ENCODE measurements at regions not wholly inside any gene's neighbourhood (a gene's known extent, or its start where the extent isn't known, plus 50 kb on each side); places are given as distances from the start of the nearest gene placed in this dataset.

- Histone ChIP-seq H3K27me3 (ENCODE audit: insufficient read depth, low read depth, severe bottlenecking) (no peaks in the 10 kb centered on the region), H3K4me3 (ENCODE audit: low read depth, low read length) (no peak overlapping the region), H3K36me3 (no peaks in the 10 kb centered on the region), H3K9me3 (ENCODE audit: severe bottlenecking) (no peaks in the 10 kb centered on the region), H3K27ac (no peak overlapping the region)
- DNase-seq: no peak
- TF ChIP-seq CTCF (IDR thresholded peaks at IDR 0.05; ENCODE audit: low read depth, low read length): no peak
These were observed 222.3 kb downstream of the BARHL2 start for GRCh38 chr1:90494748-90495282.

GRCh38 chr1:90488451-90488850 lies 228.7 kb downstream of the BARHL2 start:
- no peaks in the 10 kb centered on the region for H3K27me3 ChIP-seq (ENCODE audit: insufficient read depth, low read depth, severe bottlenecking)
- no peak overlapping the region for H3K4me3 ChIP-seq (ENCODE audit: low read depth, low read length)
- H3K36me3 ChIP-seq: no peaks in the 10 kb centered on the region
- no peaks in the 10 kb centered on the region for H3K9me3 ChIP-seq (ENCODE audit: severe bottlenecking)
- TF ChIP-seq CTCF (IDR thresholded peaks at IDR 0.05; ENCODE audit: low read depth, low read length): no peak
- no peak overlapping the region for H3K27ac ChIP-seq
- no peak for DNase-seq

GRCh38 chr1:90486996-90487395 lies 230.1 kb downstream of the BARHL2 start:
- H3K27me3 ChIP-seq (ENCODE audit: insufficient read depth, low read depth, severe bottlenecking): no peaks in the 10 kb centered on the region
- DNase-seq: no peak
- no peak for TF ChIP-seq CTCF (IDR thresholded peaks at IDR 0.05; ENCODE audit: low read depth, low read length)

GRCh38 chr1:90486134-90486824 lies 230.8 kb downstream of the BARHL2 start:
- DNase-seq: no peak
- Histone ChIP-seq H3K27ac (no peak overlapping the region), H3K4me3 (ENCODE audit: low read depth, low read length) (no peak overlapping the region), H3K9me3 (ENCODE audit: severe bottlenecking) (no peaks in the 10 kb centered on the region), H3K36me3 (no peaks in the 10 kb centered on the region), H3K27me3 (ENCODE audit: insufficient read depth, low read depth, severe bottlenecking) (no peaks in the 10 kb centered on the region)
- TF ChIP-seq CTCF (IDR thresholded peaks at IDR 0.05; ENCODE audit: low read depth, low read length): no peak

More at GRCh38 chr1:90486996-90487395, 230.1 kb downstream of the BARHL2 start:
- no peaks in the 10 kb centered on the region for H3K36me3 ChIP-seq
- no peak overlapping the region for H3K4me3 ChIP-seq (ENCODE audit: low read depth, low read length)
- H3K27ac ChIP-seq: no peak overlapping the region
- no peaks in the 10 kb centered on the region for H3K9me3 ChIP-seq (ENCODE audit: severe bottlenecking)

- DNase-seq: no peak
- Histone ChIP-seq H3K4me3 (ENCODE audit: low read depth, low read length) (no peak overlapping the region), H3K9me3 (ENCODE audit: severe bottlenecking) (no peaks in the 10 kb centered on the region), H3K36me3 (no peaks in the 10 kb centered on the region), H3K27ac (no peak overlapping the region), H3K27me3 (ENCODE audit: insufficient read depth, low read depth, severe bottlenecking) (no peaks in the 10 kb centered on the region)
- no peak for TF ChIP-seq CTCF (IDR thresholded peaks at IDR 0.05; ENCODE audit: low read depth, low read length)
These were observed 236.7 kb downstream of the BARHL2 start for GRCh38 chr1:90480271-90480835.
